Spinal cord (tissue), 9 donors: ENCODE measurements at regions not wholly inside any gene's neighbourhood (a gene's known extent, or its start where the extent isn't known, plus 50 kb on each side); places are given as distances from the start of the nearest gene placed in this dataset.

Source experiments
- DNase-seq, 6 donors: peaks; one replicate each; pipeline versions ENCODE4 v3.0.0 to v3.0.0-alpha.2; 2013 to 2015; ENCODE audit warnings: low spot score in 6 of 6, low read depth in 4 of 6
- H3K27ac ChIP-seq: one replicate; pipeline ENCODE4 v1.5.1; 2013; ENCODE audit warnings: low read depth, low read length, control low read depth
- H3K27me3 ChIP-seq: one replicate; pipeline ENCODE4 v1.6.1; 2013; ENCODE audit warnings: low read length; ENCODE audit not compliant: control insufficient read depth, insufficient read depth
- H3K36me3 ChIP-seq: one replicate; pipeline ENCODE4 v1.6.1; 2013; ENCODE audit warnings: low read length; ENCODE audit not compliant: control insufficient read depth, insufficient read depth
- H3K4me1 ChIP-seq: one replicate; pipeline ENCODE4 v1.6.1; 2013; ENCODE audit warnings: low read length; ENCODE audit not compliant: control insufficient read depth, insufficient read depth
- H3K4me3 ChIP-seq: one replicate; pipeline ENCODE4 v1.5.1; 2013; ENCODE audit warnings: low read depth, low read length, control low read depth
- H3K9me3 ChIP-seq: one replicate; pipeline ENCODE4 v1.6.1; 2013; ENCODE audit warnings: low read length; ENCODE audit not compliant: control insufficient read depth, insufficient read depth
- WGBS: methylation state at CpG from one replicate; pipeline ENCODE4 v1.1.5; 2013; ENCODE audit warnings: missing lambda C conversion rate; ENCODE audit not compliant: insufficient coverage; 5-methylcytosine and 5-hydroxymethylcytosine counted together
- donor health status: healthy.

DNA sequence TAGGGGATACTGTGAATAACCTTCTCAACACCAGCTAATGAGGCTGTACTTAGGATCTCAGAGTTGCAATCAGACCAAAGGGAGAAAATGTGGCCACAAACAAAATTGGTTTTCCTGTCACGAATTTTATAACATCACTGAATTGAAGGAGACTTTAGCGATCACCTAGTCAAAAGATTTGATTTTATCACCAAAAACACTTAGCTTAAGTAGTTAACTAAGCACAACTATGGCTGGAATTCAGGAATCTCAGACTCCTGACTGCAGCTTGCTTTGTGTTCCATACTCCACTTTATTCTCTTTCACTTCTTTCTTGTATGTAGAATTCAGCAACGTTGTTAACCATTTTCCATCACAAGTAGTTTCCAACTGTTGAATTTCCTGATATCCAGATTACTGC lies 152.0 kb downstream of the SLC16A9 start:
- no peaks in the 10 kb centered on the region for H3K27me3 ChIP-seq
- WGBS, result 10% methylated on average over 2 of the region's 3 CpGs
- DNase-seq, result peak in 1 of 6 donors; percentile 36
- no peak overlapping the region for H3K27ac ChIP-seq
- H3K36me3 ChIP-seq, result no peaks in the 10 kb centered on the region
- H3K4me1 ChIP-seq, result peaks cover 7% of the 10 kb centered on the region
- H3K9me3 ChIP-seq, result no peaks in the 10 kb centered on the region
- no peak overlapping the region for H3K4me3 ChIP-seq

DNA sequence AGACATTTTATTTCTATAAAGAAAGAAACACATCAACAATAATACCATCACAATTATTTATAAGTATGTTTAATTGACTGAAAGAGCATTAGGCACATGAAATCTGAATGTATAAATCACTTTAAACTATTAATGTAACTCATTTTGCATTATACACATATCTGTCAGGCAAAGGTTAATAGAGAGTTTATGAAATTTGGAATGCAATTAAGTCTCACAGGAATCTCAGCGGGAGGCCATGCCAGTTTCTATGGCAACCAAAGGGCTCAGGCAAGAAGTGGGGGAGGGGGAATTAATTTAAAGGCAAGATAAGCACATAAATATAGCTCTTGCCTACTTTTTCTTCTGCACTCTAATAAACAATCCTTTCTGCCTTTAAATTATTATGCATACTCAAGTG lies 152.6 kb downstream of the SLC16A9 start:
- H3K4me3 ChIP-seq, result no peak overlapping the region
- no peaks in the 10 kb centered on the region for H3K9me3 ChIP-seq
- H3K27ac ChIP-seq, result no peak overlapping the region
- H3K27me3 ChIP-seq, result no peaks in the 10 kb centered on the region
- peaks cover 7% of the 10 kb centered on the region for H3K4me1 ChIP-seq
- H3K36me3 ChIP-seq, result no peaks in the 10 kb centered on the region
- no CpG with 5 or more reads among the region's 1 CpG for WGBS
- DNase-seq, result peak in 4 of 6 donors; percentile 57 to 95 (median 74)

DNA sequence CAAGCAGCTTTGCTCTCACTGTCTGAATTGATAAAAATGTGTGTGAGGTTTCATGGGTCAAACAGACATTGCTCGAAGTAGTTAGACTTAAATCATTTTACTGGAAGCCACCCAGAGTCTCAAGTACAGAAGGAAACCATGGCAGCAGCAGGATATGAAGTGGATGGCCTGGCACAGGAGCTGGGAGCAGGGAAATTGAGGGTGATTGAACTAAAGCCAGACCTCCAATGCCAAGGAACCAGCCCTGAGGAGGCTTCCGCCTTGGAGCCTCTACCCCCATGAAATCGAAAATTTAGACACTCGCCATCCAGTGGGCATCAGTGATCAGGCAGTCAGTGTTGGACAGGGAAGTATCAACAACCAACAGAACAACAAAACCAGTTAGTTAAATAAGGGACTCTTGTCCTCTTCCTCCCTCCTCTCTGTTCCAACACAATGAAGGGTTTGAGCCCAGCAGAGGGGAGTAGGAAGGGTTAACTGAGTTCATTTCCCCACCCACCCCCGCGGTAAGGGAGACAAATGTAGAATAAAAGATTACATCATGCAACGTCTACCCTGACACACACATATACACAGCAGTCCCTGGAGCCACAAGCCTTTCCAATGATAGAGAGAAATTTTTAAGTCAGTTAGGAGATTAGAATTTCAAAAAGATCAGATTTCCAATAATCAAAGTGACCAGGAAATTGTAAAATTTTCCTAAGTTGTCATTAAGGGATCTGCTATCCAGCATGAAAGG lies 156.3 kb downstream of the SLC16A9 start:
- H3K36me3 ChIP-seq, result no peaks in the 10 kb centered on the region
- WGBS, result 60% methylated on average over 1 of the region's 7 CpGs
- no peak overlapping the region for H3K27ac ChIP-seq
- no peaks in the 10 kb centered on the region for H3K27me3 ChIP-seq
- H3K4me3 ChIP-seq, result no peak overlapping the region
- peaks cover 7% of the 10 kb centered on the region for H3K4me1 ChIP-seq
- peak in 2 of 6 donors; percentile 39 to 63 for DNase-seq
- no peaks in the 10 kb centered on the region for H3K9me3 ChIP-seq

DNA sequence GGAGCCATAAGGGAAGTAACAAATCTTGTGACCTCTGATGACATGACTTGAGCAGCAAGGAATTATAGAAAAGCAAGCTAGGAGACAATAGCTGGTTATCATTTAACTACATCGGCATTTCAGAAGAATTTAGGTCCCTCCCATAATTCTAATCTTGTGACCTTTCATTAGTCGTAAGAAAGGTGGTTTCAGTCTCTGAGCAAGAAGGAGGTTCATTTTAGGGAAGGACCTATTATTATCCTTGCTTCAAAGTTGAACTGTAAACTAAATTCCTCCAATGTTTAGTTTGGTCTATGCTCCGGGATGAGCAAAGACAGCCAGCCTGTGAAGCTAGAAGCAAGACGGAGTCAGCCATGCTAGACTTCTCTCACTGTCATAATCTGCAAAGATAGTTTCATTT lies 159.6 kb downstream of the SLC16A9 start:
- no CpG with 5 or more reads among the region's 4 CpGs for WGBS

DNA sequence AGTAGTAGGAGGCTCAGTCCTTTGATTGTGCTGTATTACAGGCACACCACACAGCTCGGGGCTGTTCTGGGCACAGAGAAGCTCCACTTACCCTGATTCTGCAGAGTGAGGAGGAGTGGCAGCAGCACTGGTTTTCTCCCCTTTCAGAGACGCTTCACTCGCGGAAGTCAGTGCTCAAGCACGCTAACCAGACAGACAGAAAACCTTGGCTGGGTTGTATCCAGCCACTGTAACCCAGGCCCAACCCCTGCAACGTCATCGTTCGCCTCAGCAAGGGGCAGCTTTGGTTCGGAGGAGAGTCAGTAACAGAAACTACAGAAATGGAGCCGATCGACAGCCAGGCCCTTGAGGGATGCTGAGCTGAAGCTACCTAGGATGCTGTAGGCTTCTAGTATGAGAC lies 171.0 kb downstream of the SLC16A9 start:
- no peak overlapping the region for H3K27ac ChIP-seq
- no peak for DNase-seq
- WGBS, result 88% methylated on average over 11 of the region's 11 CpGs

More for the DNA sequence above, 159.6 kb downstream of the SLC16A9 start:
- H3K4me1 ChIP-seq, result peaks cover 4% of the 10 kb centered on the region
- no peaks in the 10 kb centered on the region for H3K9me3 ChIP-seq
- H3K4me3 ChIP-seq, result no peak overlapping the region
- H3K36me3 ChIP-seq, result no peaks in the 10 kb centered on the region
- H3K27ac ChIP-seq, result no peak overlapping the region
- DNase-seq, result no peak
- H3K27me3 ChIP-seq, result no peaks in the 10 kb centered on the region

DNA sequence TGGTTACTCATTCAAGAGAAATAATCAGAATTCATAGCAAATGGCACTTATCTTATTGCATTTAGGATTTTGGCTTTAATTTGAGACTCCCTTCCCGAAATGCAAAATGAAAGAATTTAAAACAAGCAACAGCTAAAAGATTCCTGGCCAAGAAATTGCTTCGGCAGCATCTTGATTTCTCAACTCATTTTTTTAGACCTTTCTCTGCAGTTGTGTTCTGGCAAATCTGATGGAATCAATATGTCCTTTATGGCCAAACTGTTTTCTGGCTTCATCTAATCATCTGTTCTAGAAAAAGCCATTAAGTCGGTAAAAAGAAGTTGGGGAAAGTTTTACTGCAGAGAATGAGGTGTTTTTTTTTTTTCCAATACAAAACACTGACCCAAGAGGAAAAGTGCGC lies 172.1 kb downstream of the SLC16A9 start:
- no peaks in the 10 kb centered on the region for H3K36me3 ChIP-seq
- DNase-seq, result peak in 1 of 6 donors; percentile 73
- no peaks in the 10 kb centered on the region for H3K27me3 ChIP-seq
- no peak overlapping the region for H3K27ac ChIP-seq
- H3K4me3 ChIP-seq, result no peak overlapping the region
- H3K9me3 ChIP-seq, result no peaks in the 10 kb centered on the region
- no peaks in the 10 kb centered on the region for H3K4me1 ChIP-seq
- WGBS, result 60% methylated on average over 2 of the region's 4 CpGs

More for the DNA sequence above, 171.0 kb downstream of the SLC16A9 start:
- Histone ChIP-seq H3K4me3 (no peak overlapping the region), H3K9me3 (no peaks in the 10 kb centered on the region), H3K27me3 (no peaks in the 10 kb centered on the region), H3K36me3 (no peaks in the 10 kb centered on the region), H3K4me1 (no peaks in the 10 kb centered on the region)

DNA sequence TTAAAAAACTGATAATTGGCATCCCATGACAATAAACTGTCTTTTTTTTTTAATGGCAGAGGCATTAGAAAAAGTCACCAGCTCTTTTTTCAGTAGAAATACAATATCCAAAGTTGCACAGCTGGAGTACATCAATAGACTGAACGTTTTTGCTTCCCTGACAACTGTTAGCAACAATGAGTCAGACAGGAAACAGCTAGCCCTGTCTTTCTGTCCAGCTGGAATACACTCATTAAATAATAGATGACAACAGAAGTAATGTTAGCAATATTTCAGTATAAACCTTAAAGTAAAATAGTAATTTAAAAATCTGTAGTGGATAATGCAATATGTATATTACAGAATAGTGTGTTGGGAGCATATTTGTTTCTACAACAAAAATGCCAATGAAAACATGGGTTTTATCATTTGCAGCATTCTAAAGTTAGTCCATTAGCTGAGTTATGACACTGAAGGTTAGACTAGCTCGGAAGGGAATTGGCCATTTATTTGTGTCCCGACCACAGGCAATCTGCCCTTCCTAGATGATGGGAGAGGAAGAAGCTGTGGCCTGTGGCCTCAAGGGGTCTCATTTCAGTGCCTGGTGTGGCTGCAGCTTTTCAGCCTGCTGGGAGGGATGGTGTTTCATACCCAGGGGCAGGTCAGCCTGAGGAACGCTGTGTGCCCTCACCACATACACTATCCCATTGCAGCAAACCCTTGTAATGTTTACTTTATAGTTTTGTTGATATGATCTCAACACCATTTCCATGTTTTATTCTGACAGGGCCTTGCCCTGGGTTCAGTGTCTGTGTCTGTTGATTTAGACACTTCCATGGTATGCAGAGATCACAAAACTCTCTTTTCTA lies 173.3 kb downstream of the SLC16A9 start:
- H3K9me3 ChIP-seq, result no peaks in the 10 kb centered on the region
- no peak overlapping the region for H3K4me3 ChIP-seq
- WGBS, result 60% methylated on average over 1 of the region's 4 CpGs
- H3K27ac ChIP-seq, result peak overlapping the region; percentile 62
- H3K27me3 ChIP-seq, result no peaks in the 10 kb centered on the region
- H3K36me3 ChIP-seq, result no peaks in the 10 kb centered on the region
- H3K4me1 ChIP-seq, result no peaks in the 10 kb centered on the region
- peak in 1 of 6 donors; percentile 42 for DNase-seq

DNA sequence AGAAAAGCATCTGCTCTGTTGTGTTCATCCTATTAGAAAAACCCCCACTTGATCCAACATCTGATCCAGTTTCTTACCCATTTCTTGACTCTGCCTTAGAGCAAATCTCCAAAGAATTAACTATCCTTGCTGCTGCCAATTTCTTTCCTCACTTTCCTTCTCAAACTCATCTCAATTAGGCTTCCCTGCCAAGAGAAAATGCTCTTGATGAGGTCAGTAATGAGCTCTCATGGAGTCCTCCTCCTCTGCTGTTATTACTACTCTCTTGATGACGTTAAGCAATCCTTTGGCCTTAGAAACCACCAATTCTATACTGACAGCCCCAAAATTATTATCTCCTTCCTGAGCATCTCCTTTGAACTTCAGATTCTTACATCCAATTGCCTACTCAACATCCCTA lies 162.0 kb upstream of the FAM13C start:
- no peaks in the 10 kb centered on the region for H3K27me3 ChIP-seq
- no peak overlapping the region for H3K4me3 ChIP-seq
- DNase-seq, result peak in 1 of 6 donors; percentile 16
- H3K9me3 ChIP-seq, result no peaks in the 10 kb centered on the region
- no peaks in the 10 kb centered on the region for H3K4me1 ChIP-seq
- WGBS, result 0% methylated on average over 1 of the region's 1 CpG
- H3K27ac ChIP-seq, result no peak overlapping the region
- H3K36me3 ChIP-seq, result no peaks in the 10 kb centered on the region

DNA sequence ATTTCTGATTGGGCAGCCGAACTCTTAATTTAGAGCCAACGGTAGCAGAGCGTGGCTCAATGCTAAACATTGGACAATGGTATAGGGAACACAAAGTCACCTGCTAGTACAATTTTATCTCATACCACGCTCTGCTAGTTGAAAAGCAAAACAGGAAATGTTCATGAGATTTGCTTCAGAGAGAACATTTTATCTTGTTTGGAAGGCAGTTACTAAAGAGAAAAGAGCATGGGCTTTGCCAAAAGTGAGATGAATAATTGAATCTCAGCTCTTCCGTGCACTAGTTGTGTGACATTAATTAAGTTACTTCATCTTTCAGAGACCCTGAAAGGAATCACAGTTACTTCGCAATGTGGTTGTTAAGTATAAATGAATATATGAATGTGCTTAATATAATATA lies 161.5 kb upstream of the FAM13C start:
- no CpG with 5 or more reads among the region's 6 CpGs for WGBS
- Histone ChIP-seq H3K27me3 (no peaks in the 10 kb centered on the region), H3K4me1 (no peaks in the 10 kb centered on the region), H3K4me3 (no peak overlapping the region), H3K27ac (no peak overlapping the region), H3K36me3 (no peaks in the 10 kb centered on the region), H3K9me3 (no peaks in the 10 kb centered on the region)
- DNase-seq, result no peak
